ENCODE measurements at regions not wholly inside any gene's neighbourhood (a gene's known extent, or its start where the extent isn't known, plus 50 kb on each side); places are given as distances from the start of the nearest gene placed in this dataset.

- TF ChIP-seq EZH2 (IDR thresholded peaks at IDR 0.05; ENCODE audit: low read depth) (no peak), CTCF (conservative IDR thresholded peaks at IDR 0.05) (no peak)
Measured at GRCh38 chr12:124664395-124665111, 97.1 kb upstream of the NCOR2 start.
